PC-9 (cell line): ENCODE measurements at regions not wholly inside any gene's neighbourhood (a gene's known extent, or its start where the extent isn't known, plus 50 kb on each side); places are given as distances from the start of the nearest gene placed in this dataset.

Source experiments
- EZH2 ChIP-seq: fragments of 200-600 bp; sonication (generic); IDR thresholded peaks from 2 replicates; pipeline ENCODE4 v1.8.0; 2017; ENCODE audit warnings: antibody characterized with exemption, low read depth
- TF ChIP-seq, protein P1 (sequence below): fragments of 200-600 bp; sonication (generic); conservative IDR thresholded peaks from 2 replicates; pipeline ENCODE4 v1.6.1; 2017; ENCODE audit warnings: mixed run types, antibody characterized with exemption, mild to moderate bottlenecking, moderate library complexity

DNA sequence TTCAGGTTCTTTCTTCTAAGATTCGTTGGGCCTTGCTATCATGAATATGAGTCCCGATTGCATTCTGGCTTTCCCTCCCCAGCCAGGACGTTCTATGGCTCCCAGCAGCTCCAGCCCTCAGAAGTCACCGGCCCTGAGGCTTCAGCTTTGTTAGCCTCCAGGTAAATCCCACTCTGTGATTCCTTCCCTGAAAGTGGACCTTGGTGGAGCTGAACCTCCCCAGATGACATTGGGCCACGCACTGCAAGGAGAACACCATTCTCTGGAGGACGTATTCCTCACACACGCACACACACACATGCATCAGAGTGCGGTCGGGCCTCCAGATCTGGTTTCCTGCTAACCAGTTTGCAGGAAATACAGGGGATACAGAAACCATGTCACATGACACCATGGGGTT is 487.3 kb upstream of the CDH4 start:
- TF ChIP-seq EZH2, result no peak
- TF ChIP-seq, protein P1, sequence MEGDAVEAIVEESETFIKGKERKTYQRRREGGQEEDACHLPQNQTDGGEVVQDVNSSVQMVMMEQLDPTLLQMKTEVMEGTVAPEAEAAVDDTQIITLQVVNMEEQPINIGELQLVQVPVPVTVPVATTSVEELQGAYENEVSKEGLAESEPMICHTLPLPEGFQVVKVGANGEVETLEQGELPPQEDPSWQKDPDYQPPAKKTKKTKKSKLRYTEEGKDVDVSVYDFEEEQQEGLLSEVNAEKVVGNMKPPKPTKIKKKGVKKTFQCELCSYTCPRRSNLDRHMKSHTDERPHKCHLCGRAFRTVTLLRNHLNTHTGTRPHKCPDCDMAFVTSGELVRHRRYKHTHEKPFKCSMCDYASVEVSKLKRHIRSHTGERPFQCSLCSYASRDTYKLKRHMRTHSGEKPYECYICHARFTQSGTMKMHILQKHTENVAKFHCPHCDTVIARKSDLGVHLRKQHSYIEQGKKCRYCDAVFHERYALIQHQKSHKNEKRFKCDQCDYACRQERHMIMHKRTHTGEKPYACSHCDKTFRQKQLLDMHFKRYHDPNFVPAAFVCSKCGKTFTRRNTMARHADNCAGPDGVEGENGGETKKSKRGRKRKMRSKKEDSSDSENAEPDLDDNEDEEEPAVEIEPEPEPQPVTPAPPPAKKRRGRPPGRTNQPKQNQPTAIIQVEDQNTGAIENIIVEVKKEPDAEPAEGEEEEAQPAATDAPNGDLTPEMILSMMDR, result no peak
